Lower leg skin (tissue), 4 donors: ENCODE measurements at regions not wholly inside any gene's neighbourhood (a gene's known extent, or its start where the extent isn't known, plus 50 kb on each side); places are given as distances from the start of the nearest gene placed in this dataset.

Experiments used
- DNase-seq, 2 donors: peaks; one replicate each; pipeline ENCODE4 v3.0.0-alpha.2; 2019; ENCODE audit warnings: low spot score in 2 of 2
- H3K4me3 ChIP-seq: fragments of 200-600 bp; sonication (generic); 2 replicates; pipeline ENCODE4 v1.5.1; 2017; ENCODE audit warnings: mild to moderate bottlenecking, low read depth; ENCODE audit not compliant: poor library complexity, severe bottlenecking
- POLR2A ChIP-seq, 2 donors: fragments of 450-650 bp; IDR thresholded peaks; one replicate each; pipeline ENCODE4 v1.6.1; 2016 to 2017; ENCODE audit warnings: antibody characterized with exemption in 2 of 2, mild to moderate bottlenecking in 1 of 2, moderate library complexity in 1 of 2
- WGBS, 2 donors: methylation state at CpG; one replicate each; pipeline ENCODE4 v1.1.5; 2018; 5-methylcytosine and 5-hydroxymethylcytosine counted together
- intact Hi-C: fragments of 100-400 bp; cut with DNase I; formaldehyde crosslinking; loops from one replicate; pipeline ENCODE4 v1.15.0; 2023; ENCODE audit warnings: low total_unique reads
- TF ChIP-seq, protein P1 (sequence below), 3 donors: fragments of 450-650 bp; IDR thresholded peaks; one replicate each; pipeline ENCODE4 v1.5.1; 2016; ENCODE audit warnings: antibody characterized with exemption in 3 of 3, mild to moderate bottlenecking in 3 of 3, moderate library complexity in 2 of 3

- WGBS, 2 donors, result 36% methylated on average over 28 of the region's 28 CpGs
- peak; percentile 38 to 91 for DNase-seq
- intact Hi-C loops, result no loop called here
- no peak overlapping the region for H3K4me3 ChIP-seq
- TF ChIP-seq, protein P1, sequence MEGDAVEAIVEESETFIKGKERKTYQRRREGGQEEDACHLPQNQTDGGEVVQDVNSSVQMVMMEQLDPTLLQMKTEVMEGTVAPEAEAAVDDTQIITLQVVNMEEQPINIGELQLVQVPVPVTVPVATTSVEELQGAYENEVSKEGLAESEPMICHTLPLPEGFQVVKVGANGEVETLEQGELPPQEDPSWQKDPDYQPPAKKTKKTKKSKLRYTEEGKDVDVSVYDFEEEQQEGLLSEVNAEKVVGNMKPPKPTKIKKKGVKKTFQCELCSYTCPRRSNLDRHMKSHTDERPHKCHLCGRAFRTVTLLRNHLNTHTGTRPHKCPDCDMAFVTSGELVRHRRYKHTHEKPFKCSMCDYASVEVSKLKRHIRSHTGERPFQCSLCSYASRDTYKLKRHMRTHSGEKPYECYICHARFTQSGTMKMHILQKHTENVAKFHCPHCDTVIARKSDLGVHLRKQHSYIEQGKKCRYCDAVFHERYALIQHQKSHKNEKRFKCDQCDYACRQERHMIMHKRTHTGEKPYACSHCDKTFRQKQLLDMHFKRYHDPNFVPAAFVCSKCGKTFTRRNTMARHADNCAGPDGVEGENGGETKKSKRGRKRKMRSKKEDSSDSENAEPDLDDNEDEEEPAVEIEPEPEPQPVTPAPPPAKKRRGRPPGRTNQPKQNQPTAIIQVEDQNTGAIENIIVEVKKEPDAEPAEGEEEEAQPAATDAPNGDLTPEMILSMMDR (IDR thresholded peaks at IDR 0.05), result no peak
- TF ChIP-seq POLR2A (IDR thresholded peaks at IDR 0.05), result no peak
Measured at GRCh38 chr6:169959136-169960002, 207.9 kb downstream of the ERMARD start.

DNA sequence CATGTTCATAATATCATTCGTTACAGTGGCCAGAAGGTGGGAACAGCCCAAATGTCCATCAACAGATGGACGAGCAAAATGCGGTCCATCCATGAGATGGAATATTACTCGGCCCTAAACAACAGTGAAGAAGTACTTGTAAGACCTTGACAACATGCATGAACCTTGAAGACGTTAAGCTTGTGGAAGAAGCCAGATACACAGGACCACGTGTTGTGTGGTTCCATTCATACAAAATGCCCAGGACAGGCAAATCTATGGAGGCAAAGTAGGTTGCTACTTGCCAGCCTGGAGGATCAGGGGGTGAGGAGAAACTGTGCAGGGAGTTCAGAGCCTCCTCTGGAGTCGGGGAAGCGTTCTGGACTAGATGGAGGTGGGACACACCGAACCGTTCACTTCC lies 207.1 kb downstream of the ERMARD start:
- H3K4me3 ChIP-seq, result no peak overlapping the region
- intact Hi-C loops, result no loop called here
- peak in 1 of 2 donors; percentile 68 for DNase-seq
- WGBS, 2 donors, result 81 to 86% methylated on average over 10 of the region's 10 CpGs
- TF ChIP-seq, protein P1 (IDR thresholded peaks at IDR 0.05), result no peak
- TF ChIP-seq POLR2A (IDR thresholded peaks at IDR 0.05), result no peak

- 90 to 95% methylated on average over 20 to 24 of the region's 24 CpGs for WGBS, 2 donors
Measured at GRCh38 chr6:169957351-169957963, 206.0 kb downstream of the ERMARD start.

DNA sequence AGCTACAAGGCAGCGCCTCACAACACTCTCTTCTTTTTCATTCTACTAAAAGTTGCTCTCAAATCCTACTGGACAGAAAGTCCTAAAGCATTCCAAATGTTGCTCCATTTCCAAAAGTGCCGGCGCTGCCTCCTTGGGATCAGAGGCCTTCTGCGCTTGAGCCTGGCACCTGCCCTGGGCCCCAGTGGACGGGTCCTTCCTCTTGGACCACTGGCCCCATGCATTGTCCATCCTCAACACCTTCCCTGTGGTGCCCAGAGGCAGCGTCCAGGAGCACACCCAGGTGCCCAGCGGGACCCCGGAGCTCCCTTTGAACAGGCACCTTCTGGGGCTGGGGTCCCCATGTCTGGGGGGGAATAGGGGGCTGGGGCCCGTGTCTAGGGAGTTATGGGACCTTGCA lies 205.2 kb downstream of the ERMARD start:
- DNase-seq, result peak in 1 of 2 donors; percentile 80
- intact Hi-C loops, result no loop called here
- 74 to 80% methylated on average over 6 to 7 of the region's 9 CpGs for WGBS, 2 donors
- TF ChIP-seq, protein P1 (IDR thresholded peaks at IDR 0.05), result no peak
- TF ChIP-seq POLR2A (IDR thresholded peaks at IDR 0.05), result no peak
- H3K4me3 ChIP-seq, result no peak overlapping the region

More at GRCh38 chr6:169957351-169957963, 206.0 kb downstream of the ERMARD start:
- DNase-seq, result peak in 1 of 2 donors; percentile 80
- H3K4me3 ChIP-seq, result no peak overlapping the region
- intact Hi-C loops, result no loop called here
- no peak for TF ChIP-seq POLR2A (IDR thresholded peaks at IDR 0.05)
- TF ChIP-seq, protein P1 (IDR thresholded peaks at IDR 0.05), result no peak

GRCh38 chr6:169955731-169956437 lies 204.5 kb downstream of the ERMARD start:
- peak in 1 of 2 donors; percentile 76 for DNase-seq
- TF ChIP-seq, protein P1 (IDR thresholded peaks at IDR 0.05), result no peak
- no peak for TF ChIP-seq POLR2A (IDR thresholded peaks at IDR 0.05)
- no peak overlapping the region for H3K4me3 ChIP-seq
- intact Hi-C loops, result no loop called here
- WGBS, 2 donors, result 61 to 68% methylated on average over 19 of the region's 19 CpGs
